NCI-H748 (cell line): ENCODE measurements at regions not wholly inside any gene's neighbourhood (a gene's known extent, or its start where the extent isn't known, plus 50 kb on each side); places are given as distances from the start of the nearest gene placed in this dataset.

ENCODE experiments used
- DNase-seq: peaks from one replicate; lab custom pipeline; 2025; ENCODE audit not compliant: unreplicated experiment; lab: John Stamatoyannopoulos, UW

DNA sequence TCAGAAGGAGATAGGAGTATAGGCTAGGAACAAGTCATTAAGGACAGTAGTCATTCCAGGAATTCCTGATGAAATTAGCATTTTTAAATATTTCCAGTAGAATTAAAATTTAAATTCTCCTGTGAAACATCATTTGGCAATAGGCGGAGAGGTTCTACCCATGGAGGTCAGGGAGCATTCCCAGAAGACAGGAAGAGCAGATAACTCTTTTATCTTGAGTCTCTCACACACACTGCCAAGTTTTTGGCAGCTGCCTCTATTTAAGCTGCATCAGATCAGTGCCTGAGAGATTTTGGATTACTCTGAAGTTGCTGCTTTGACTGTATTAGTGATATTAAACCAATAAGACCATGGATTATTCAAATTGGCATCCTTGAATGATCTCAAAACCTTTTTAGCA lies 714.7 kb downstream of the EPHA4 start:
- DNase-seq, result no peak

DNA sequence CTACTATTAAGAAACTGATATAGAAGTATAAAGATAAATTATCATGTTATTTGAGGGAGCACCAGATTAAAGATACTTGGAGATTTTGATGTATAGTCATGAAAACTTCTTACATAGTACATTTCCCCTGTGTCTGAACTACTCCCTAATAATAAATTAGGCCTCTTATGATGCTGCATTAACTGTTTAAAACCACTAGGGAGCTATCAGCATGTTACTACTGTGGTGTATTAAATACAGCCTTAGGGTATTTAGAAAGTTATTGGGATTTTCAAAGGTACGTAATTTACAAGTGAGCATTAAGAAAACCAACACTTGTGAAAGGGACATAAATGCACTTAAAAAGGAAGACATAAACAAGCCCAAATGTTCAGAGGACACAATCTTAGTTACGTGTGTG lies 714.0 kb downstream of the EPHA4 start:
- no peak for DNase-seq

DNA sequence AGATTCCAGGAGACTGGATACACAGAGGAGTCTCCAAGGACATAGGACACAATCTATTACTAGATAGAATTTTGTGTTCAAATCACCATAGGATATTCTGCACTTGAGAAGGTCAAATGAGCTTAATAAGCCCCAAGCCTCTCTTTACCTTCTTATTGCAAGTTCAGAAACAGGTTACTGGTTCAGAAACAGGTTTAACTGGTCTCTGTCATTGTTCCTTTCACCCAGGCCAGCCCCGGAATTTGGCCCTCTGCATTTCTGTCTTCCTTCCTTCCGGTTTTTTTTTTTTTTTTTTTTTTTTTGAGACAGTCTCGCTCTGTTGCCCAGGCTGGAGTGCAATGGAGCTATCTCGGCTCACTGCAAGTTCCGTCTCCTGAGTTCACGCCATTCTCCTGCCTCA lies 700.2 kb downstream of the EPHA4 start:
- DNase-seq, result no peak

DNA sequence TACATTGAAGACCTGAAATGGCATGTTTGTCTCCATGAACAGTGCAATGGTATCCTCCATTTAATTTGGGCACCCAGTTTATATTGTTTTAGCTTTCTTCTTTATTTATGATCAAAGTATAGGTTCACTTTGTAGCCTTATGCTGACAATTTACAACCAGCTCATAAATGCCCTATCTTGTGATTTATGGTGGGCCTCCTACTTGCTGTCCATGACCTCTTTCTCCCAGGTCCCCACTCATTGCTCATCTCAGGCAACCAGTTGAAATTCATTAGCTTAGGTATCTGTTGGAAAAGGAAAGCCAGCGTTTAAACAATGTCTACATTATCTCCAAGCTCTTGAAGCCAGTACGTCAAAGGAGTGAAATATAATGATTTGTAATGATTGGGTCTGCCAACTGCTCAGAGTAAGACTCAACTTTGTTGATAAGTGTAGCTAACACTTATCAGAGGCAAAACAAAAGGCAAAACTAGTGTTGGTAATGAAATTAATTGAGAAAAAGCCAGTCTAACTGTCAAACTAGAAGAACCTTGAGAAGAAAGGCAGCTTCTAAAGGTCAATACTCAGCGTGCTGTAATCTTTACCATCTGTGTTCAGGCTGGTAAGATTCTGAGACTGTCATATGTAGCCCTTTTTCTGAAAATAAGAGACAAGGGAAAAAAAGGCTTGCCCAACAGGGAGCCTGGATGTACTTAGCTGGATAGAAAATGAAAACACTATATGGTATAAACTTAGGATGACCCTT lies 695.9 kb downstream of the EPHA4 start:
- no peak for DNase-seq

DNA sequence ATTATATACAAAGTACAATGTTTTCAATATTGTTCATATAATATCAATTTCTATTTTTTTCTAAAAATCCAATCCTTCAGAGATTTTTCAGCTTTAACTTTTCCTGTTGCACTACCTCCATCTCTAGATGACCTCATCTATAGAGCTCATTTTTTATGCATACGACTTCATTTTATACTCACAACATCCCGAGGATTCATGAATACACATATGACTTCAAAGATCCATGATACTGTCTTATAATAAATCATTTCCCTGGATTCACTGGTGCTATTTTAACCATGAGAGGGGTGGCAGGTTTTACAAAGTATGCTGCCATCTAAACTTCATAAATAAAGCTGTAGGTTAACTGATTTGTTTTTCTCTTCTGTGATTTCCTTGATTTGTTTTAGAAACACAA lies 694.6 kb downstream of the EPHA4 start:
- DNase-seq, result no peak

DNA sequence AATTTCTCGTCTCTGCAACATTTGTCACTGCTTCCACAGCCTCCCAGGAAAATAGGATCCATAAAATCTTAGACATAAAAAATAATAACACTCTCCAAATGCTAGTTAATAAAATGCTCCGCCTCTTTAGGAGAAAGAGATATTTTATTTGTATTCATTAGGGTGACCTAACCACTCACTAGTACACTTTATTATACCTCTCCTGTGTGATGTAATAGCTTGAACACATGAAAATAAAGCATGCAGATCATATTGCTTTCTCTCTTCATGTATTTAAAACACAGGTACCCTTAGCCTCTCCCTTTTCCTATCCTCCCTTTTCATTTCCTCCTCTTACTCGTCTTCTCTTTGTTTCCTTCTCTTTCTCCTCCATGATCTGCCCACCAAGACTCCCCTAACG lies 694.2 kb downstream of the EPHA4 start:
- DNase-seq, result no peak

DNA sequence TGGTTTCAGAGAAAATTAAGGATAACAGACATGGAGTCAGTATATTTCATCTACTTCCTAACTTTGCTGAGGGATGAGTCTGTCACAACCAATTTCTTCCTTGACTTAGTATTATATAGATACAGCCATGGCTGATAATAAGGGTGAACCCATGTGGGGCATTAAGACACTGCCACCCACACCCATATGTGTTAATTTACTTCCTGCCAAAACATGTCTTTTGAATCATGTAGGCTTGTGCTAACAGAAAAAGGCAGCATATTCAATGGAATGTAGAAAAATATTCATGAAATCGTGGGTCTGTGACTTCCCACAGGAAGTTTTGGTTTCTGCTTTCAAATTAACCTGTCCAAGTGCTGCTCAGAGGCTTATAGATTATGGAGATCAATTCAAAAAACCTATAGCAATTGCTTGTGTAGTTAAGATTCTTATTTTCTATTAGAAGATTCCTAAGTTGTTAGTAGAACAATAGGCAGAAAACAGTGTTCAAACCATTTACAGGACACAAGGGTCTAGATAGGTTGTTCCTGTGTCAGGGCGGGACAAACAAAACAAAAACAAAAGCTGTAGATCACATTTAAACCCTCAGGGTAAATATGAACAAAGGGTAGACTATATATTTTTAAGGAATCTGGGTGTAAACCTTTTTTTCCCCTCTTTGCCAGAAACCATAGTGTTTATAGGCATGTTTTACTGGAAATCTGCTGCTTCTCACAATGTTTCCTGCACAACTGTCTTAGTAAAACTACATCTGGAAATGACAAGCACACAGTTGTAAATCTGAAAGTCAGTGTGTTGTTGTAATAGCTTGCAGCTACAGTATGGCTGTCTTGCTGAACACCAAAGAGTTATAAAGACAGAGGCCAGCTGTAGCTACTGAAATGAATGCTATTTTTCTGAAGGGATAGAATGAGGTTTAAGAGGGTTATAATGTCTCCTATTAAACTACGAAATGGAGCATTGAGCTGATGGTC lies 691.2 kb downstream of the EPHA4 start:
- DNase-seq, result no peak

DNA sequence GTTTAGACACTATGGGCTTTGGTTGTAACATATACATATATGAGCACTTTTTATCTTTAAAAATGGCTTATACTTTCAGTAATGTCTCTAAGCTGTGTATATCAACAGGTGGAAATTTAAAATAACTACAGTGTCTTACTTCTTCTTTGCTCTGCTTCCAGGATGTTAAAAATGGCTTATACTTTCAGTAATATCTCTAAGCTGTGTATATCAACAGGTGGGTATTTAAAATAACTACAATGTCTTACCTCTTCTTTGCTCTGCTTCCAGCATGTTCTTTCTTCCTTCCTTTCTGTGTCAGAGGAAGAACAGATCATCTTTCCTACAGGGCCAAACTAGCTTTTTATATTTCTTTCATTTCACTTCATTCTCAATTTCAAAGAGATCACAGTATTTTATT lies 689.6 kb downstream of the EPHA4 start:
- DNase-seq, result no peak

DNA sequence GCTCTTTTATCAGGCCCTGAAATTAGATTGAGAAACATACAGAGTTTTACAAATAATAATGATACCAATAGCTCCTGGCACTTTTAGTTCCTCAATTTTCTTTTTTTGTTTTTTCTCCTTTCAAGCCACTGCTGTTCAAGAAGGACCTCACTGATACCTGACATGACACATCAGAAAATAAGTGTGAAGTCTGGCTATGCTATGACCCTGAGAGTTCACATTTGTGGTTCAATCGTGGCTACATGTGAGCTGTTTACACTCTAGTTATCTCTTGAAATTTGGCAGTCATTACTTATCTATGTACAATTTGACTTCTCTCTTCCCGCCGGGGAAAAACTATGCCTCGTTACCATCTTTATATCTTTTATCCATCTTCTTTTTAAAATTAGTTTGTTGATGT lies 686.5 kb downstream of the EPHA4 start:
- DNase-seq, result no peak

DNA sequence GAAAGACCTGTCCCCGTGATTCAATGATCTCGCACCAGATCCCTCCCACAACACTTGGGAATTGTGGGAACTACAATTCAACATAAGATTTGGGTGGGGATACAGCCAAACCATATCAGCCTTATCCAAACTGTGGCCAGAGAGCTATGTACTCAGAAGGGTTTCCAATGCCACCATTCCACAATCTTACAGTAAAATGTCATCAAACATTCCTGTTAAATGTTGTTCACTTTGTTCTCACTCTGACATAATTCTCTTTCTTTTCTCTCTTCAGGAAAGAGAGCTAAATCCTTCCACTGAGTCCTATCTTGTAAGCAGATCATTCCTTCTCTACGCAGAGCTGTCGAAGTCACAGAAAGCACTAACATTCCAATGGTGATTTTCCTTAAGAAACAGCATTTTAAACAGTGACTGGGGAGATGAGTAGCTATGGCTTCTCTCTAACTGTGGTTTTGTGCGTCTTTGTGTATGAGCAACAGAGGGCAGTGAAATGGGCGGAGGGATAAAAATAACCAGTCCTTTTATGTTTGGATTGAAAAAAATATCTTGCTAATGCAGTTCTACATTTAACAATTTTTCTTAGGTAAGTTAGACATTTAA lies 684.7 kb downstream of the EPHA4 start:
- DNase-seq, result no peak

DNA sequence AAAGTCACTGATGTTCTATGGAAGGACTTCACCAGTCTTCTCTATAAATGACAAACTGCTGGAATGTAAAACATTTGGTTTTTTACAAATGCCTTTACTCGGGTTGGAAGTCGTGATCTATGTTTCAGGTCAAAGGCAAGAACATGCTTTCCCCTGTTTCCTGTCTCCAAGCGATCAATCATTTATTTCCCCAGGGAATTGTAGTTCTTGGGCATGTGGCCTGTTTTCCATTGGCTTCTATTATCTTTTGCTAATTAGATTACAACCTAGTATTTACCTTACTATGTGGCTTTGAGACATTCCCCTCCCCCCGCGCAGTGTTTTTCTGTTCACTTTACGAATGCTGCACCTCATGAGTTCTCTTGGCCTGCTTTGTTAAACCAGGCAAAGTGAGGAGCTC lies 684.2 kb downstream of the EPHA4 start:
- DNase-seq, result no peak

DNA sequence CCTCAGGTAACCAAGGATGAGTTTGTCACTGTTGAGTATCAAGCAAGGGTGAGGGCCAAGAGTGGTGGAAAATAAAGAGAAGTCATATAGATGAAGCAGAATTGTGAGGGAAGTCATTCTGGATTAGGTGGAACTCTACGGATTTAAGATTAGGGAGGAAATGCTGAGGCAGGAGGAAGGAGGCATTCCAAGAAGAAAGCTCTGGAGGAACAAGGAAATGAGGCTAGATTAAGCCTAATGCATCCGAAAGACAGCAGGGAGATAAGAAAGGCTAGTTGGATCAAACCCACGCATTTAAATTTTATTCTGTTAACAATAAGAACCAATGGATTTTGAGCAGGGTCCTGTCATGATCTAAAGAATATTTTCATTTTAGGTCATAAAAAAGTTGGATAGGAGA lies 681.2 kb downstream of the EPHA4 start:
- DNase-seq, result no peak

DNA sequence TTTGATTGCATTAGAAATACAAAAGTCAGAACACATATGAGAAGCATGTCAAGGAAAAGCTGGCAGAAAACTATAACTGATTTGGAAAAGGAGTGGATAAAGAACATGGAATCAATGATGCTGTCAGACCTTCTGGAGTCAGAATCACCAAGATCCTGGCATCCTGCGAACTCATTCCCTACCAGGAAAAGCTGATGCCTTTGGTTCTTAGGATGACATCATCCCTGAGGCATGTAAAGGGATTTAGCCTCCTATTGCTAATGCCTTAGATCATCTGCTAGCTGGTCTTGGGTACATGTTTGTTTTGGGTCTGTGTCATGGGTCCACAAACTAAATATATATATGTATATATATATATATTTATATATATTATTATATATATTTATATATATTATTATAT lies 680.7 kb downstream of the EPHA4 start:
- DNase-seq, result no peak

DNA sequence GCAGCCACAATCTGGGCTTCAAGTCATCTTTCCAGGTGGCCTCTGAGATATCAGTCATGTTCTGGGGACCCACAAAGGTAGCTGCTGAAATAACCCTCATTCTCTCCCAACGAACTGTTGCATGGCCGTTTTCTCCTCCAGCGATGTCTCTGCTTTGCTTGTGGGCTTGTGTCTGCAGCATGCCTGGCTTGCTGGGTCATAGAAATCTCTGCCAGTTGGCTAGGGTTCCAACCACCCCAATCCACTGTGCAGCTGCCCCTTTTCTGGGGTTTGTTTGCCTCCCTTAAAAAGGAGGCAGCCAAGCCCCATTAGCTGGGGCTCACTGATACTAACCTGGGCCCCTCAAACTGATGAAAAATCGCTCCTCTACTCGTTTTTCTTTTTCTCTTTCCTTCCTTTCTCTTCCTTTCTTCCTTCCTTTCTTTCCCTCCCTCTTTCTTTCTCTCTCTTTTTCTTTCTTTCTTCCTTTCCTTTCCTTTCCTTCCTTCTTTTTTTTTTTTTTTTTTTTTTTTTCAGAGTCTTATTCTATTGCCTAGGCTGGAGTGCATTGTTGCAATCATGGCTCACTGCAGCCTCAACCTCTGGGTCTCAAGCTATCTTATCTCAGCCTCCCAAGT lies 680.0 kb downstream of the EPHA4 start:
- DNase-seq, result no peak

DNA sequence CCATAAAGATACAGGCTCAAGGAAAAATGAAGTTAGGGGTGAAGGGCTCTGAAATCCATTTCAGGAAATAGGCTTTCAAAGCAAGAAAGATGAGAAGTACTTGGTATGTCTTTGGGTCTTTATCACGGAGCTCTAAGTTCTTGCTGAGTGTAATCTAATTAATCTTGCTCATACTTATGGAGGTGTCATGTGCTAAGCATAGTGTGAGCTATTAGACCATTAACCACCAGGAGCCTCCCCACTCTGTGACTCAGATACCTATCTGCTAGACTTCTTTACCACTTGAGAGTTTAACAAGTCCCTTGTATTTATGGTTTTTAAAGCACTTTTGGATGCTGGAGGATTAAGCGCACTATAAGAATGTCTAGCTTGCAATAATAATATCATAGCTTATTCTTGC lies 678.7 kb downstream of the EPHA4 start:
- DNase-seq, result no peak

DNA sequence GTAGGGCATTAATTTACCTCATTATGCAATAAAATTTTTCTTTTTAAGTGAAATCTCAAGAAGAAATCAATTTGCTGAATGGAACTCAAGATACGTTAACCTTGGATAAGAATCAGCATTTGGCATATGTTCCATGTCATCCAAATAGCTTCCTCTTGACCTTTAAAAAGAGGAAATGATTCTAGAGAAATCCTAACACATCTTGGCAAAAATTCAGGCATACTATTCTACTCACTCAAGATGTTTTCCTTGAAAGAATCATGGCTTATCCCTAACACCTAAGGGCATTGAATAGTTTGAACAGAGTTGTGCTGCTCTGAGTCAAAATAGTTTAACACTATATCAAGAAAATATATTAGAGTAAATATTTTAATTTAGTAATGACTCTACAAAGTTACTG lies 678.0 kb downstream of the EPHA4 start:
- no peak for DNase-seq

DNA sequence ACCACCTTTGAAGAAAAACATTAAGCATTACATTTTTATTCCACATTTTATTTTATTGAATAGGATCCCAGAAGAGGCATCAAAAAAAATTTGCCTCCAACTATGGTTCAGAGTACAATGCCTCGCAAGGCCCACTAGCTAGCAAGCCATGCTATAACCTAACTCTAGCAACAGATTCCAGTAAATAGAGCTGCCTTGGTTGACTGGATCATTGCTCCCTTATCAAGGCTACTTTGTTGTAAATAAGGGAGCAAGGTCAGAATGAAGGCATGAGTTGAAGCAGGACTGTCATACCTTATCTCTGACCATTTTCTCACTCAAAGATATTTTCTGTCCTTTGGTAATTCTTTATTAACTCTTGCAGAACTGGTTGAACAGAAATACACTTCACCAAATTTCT lies 672.6 kb downstream of the EPHA4 start:
- DNase-seq, result no peak

DNA sequence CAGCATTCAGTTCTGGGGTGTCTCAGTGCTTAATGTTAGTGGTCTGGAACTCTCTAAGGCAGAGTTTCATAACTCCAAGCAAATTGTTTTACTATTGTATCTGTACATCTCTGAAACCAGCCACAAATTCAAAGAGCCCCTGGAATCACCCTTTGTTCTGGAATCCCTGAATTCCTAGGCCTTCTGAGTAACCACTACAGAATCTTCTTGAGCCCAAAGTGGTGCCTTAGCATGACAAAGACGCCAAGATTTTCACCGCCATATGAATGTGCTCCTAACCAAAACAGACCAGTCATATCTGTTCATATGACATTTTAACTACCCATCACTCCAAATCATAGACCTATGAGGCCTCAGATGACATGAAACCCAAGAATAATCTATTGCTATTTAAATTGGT lies 668.1 kb downstream of the EPHA4 start:
- no peak for DNase-seq

DNA sequence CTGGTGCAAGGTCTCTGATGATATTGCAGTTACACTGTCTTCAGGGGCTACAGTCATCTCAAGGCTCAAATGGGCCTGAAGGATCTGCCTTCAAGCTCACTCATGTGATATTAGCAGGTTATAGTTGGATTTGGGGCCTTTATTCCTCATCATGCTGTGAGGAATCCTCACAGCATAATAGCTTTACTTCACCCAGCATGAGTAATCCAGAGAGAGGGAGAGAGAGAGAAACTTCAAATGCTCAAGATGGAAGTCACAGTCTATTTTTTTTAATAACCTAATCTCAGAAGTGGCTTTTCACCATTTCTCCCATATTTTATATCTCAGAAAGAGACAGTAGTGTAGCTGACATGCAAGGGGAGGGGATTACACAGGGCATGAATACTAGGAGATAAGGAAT lies 658.7 kb downstream of the EPHA4 start:
- DNase-seq, result no peak

DNA sequence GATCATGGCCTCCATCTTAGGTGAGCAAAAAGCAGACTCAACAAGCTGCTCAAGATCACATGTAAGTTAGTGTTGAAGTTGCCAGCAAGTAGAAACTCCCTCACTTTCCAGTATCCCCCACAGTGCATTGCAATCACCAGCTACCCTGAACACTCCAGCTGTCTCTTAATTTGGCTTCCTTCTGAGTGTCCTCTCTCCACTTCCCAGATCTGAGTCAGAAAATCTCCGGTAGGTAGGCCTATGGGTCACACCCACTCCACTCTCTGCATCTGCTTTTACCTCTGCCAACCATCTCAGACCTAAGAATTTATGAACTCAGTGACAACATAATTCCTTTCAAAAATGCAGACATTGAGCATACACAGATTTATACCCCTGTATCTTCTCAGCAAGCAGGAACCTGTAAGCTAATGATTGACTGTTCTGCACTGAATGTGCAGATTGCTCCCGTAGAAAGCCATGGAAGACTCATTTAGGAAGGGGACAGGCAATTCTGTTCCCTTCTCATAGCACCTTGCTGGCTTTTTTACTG lies 656.9 kb downstream of the EPHA4 start:
- no peak for DNase-seq

DNA sequence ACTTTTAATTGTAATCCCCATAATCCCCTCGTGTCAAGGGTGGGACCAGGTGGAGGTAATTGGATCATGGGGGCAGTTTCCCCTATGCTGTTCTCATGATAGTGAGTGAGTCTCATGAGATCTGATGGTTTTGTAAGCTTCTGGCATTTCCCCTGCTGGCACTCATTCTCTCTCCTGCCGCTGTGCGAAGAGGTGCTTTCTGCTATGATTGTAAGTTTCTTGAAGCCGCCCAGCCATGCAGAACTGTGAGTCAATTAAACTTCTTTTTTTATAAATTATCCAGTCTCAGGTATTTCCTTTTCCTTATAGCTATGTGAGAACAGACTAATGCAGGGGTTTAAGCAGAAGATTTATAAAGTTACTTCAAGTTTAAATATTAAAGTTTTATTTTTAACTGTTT lies 655.2 kb downstream of the EPHA4 start:
- no peak for DNase-seq
